ENCODE measurements at regions not wholly inside any gene's neighbourhood (a gene's known extent, or its start where the extent isn't known, plus 50 kb on each side); places are given as distances from the start of the nearest gene placed in this dataset.
"Not testable (repeated sequence)": the region's sequence is repeated elsewhere in the genome, so short reads cannot be mapped to it uniquely, and the experiment has no call there.

DNA sequence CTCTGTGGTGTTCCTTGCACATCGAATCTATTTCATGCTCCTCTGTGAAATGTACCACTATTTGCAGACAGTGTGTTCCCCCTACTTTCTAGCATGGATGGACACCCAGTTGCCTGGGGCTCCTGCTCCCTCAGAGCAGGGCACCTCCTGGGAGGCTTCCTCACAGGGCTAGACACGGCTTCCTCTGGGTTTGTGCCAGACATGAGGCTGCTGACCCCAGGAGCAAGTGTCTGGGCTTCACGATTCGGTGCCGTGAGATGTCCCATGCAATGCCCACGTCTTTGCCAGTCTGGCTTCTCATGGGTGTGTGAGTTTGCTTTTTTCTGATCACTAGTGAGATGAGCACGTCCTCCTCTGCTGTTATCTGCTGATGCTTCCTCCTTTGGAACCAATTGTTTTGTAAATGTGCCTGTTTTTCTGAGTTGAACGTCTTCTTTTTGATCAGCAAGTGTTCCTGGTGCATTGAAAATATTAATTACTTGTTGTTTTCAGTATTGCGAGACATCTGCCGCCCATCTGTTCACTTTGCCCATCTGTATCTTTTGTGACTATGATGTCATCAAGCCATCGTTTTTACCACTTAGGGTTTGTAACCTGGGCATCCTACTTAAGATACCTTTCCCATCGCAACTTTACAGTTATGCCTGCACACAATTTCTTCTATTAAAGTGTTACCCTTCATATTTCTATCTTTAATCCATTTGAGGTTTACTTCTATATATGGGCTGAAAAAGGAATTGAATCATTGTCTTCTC is 92.0 kb downstream of the TTLL2 start:
- TF ChIP-seq, protein P1, sequence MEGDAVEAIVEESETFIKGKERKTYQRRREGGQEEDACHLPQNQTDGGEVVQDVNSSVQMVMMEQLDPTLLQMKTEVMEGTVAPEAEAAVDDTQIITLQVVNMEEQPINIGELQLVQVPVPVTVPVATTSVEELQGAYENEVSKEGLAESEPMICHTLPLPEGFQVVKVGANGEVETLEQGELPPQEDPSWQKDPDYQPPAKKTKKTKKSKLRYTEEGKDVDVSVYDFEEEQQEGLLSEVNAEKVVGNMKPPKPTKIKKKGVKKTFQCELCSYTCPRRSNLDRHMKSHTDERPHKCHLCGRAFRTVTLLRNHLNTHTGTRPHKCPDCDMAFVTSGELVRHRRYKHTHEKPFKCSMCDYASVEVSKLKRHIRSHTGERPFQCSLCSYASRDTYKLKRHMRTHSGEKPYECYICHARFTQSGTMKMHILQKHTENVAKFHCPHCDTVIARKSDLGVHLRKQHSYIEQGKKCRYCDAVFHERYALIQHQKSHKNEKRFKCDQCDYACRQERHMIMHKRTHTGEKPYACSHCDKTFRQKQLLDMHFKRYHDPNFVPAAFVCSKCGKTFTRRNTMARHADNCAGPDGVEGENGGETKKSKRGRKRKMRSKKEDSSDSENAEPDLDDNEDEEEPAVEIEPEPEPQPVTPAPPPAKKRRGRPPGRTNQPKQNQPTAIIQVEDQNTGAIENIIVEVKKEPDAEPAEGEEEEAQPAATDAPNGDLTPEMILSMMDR (IDR thresholded peaks at IDR 0.05; ENCODE audit: low read depth, low read length) = no peak
- in situ Hi-C loops (cut with HindIII; ENCODE audit: low sequenced_read_pairs) = no loop called here
- DNase-seq (ENCODE audit: low read depth, low spot score) = no peak
- no peak overlapping the region for H3K4me3 ChIP-seq (ENCODE audit: low read depth, low read length)

DNA sequence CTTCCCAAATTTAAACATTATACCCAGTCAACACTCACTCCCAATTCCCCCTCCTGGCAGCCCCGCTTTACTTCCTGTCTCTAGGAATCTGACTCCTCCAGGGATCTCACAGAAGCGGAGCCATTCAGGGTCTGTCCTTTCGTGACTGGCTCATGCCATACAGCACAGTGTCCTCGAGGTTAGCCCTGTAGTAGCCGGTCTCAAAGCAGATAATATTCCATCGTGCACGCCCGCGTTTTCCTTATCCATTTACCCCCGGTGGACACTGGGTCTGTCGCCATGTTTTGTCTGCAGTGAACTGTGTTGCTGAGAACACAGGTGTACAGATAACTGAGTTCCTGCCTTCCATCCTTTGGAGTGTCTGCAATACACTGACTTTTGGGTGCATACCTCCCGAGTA is 95.3 kb downstream of the TTLL2 start:
- H3K4me3 ChIP-seq (ENCODE audit: low read depth, low read length) = no peak overlapping the region
- TF ChIP-seq, protein P1 (IDR thresholded peaks at IDR 0.05; ENCODE audit: low read depth, low read length) = no peak
- DNase-seq (ENCODE audit: low read depth, low spot score) = no peak
- in situ Hi-C loops (cut with HindIII; ENCODE audit: low sequenced_read_pairs) = no loop called here

DNA sequence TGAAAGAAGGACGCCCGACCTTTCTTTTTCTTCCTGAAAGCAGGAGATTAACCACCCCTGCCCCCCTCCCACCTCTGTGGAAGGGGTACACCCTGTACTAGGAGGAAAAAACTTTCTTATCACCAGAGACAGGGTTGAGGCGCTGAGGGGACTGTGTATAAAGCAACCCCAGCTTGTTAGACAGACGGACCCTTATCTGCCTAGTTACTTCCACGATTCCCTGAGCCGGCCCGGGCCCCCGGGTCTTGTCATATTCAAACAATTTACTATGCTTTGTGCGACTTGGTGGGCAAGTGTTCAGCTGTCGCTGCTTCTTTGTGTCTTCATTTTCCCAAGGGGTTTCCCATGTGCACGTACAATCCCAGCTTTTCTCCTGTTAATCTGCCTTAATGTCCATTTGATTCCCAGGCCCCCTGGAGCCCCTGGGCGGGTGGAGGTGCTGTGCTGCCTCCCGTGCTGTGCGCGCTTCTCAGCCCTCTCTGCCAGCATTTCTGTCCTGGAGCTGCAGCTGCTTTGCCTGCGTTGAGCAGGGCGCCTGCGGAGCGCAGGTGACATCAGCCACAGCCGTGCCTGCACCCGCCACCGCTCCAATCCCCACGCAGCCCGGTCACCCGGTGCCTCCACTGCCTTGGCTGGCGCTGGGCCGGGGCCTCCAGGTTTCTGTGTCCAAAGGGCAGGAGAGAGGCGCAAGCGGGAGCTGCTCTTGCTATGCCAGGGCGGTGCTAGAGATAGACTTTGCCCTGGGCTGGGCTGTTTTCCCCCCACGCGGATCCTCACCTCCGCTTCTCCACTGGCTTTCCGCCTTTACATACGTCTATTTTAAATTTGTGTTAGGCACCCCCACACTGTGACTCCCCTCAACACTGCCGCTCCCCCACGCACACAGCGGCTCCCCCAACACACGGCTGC is 96.2 kb downstream of the TTLL2 start:
- in situ Hi-C loops (cut with HindIII; ENCODE audit: low sequenced_read_pairs) = no loop called here
- no peak overlapping the region for H3K4me3 ChIP-seq (ENCODE audit: low read depth, low read length)

DNA sequence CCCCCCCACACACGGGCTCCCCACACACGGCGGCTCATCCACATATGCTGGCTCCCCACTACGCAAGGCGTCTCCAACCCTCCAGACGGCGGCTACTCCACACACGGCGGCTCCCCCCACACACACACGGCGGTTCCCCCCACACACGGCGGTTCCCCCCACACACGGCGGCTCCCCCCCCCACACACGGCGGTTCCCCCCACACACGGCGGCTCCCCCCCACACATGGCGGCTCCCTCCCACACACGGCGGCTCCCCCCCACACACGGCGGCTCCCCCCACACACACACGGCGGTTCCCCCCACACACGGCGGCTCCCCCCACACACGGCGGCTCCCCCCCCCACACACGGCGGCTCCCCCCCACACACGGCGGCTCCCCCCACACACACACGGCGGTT is 97.1 kb downstream of the TTLL2 start:
- H3K4me3 ChIP-seq (ENCODE audit: low read depth, low read length); in situ Hi-C loops (cut with HindIII; ENCODE audit: low sequenced_read_pairs): not testable (repeated sequence)

More for the DNA sequence above, 96.2 kb downstream of the TTLL2 start:
- TF ChIP-seq, protein P1 (IDR thresholded peaks at IDR 0.05; ENCODE audit: low read depth, low read length) = no peak
- no peak for DNase-seq (ENCODE audit: low read depth, low spot score)

DNA sequence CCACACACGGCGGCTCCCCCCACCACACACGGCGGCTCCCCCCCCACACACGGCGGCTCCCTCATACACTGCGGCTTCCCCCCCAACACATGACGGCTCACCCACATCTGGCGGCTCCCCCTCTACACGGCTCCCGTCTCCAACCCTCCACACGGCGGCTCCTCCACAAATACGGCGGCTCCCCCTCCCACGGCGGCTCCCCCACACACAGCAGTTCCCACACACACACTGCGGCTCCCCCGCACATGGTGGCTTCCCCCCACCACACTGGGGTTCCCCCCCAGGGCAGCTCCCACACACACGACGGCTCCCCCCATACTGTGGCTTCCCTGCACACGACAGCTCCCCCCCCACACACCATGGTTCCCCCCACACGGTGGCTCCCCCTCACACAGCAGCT is 98.0 kb downstream of the TTLL2 start:
- in situ Hi-C loops (cut with HindIII; ENCODE audit: low sequenced_read_pairs) = no loop called here
- TF ChIP-seq, protein P1 (IDR thresholded peaks at IDR 0.05; ENCODE audit: low read depth, low read length) = no peak
- H3K4me3 ChIP-seq (ENCODE audit: low read depth, low read length) = no peak overlapping the region
- no peak for DNase-seq (ENCODE audit: low read depth, low spot score)

More for the DNA sequence above, 97.1 kb downstream of the TTLL2 start:
- DNase-seq (ENCODE audit: low read depth, low spot score) = not testable (repeated sequence)

DNA sequence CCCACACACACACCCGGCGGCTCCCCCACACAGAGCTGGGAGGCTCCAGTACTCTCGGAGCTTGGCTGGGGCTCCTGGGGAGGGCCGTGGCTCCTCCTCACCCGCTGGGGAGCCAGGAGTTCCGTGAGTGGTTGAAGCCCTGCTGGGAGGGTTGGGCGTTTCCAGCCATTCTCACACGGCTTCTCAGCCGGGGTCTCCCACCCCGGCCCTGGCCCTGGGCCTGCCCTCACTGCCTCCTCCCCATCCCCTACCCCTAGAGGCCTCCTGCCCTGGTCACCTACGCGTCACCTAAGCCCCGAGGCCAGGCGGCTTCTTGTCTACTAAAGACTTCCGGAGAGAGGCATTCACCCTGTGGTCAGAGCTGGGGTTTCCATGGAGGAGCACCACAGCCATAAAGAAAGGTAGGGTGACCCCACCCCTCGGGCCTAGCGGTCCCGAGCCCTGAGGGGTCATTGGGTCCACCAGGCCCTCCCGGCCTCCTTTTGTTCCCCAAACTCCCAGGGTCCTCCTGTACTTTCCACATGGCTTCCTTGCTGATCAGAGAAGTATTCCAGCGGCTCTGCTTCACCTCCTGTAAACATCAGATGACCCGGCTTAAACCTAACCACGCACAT is 99.3 kb downstream of the TTLL2 start:
- no peak overlapping the region for H3K4me3 ChIP-seq (ENCODE audit: low read depth, low read length)
- in situ Hi-C loops (cut with HindIII; ENCODE audit: low sequenced_read_pairs) = no loop called here
- TF ChIP-seq, protein P1 (IDR thresholded peaks at IDR 0.05; ENCODE audit: low read depth, low read length) = no peak
- no peak for DNase-seq (ENCODE audit: low read depth, low spot score)
